SK-N-SH treated with all-trans-retinoic acid at 6 μM for 48 hours (cell line): ENCODE measurements at regions not wholly inside any gene's neighbourhood (a gene's known extent, or its start where the extent isn't known, plus 50 kb on each side); places are given as distances from the start of the nearest gene placed in this dataset.

Experiments used
- ISL1 ChIP-seq: fragments of 250-450 bp; sonication (Bioruptor Pico); IDR thresholded peaks from 2 replicates; pipeline ENCODE4 v2.1.2; 2022; ENCODE audit warnings: mild to moderate bottlenecking, moderate library complexity
- OSR1 ChIP-seq: fragments of 250-450 bp; sonication (Bioruptor Pico); IDR thresholded peaks from 2 replicates; pipeline ENCODE4 v1.8.0; 2022; ENCODE audit warnings: moderate library complexity, mild to moderate bottlenecking, inconsistent platforms
- ZFP3 ChIP-seq: fragments of 250-450 bp; sonication (Bioruptor Pico); IDR thresholded peaks from 2 replicates; pipeline ENCODE4 v1.5.0; 2020; ENCODE audit warnings: mild to moderate bottlenecking, moderate library complexity
- ZFP30 ChIP-seq: fragments of 450-650 bp; formaldehyde crosslinking; IDR thresholded peaks from 2 replicates; pipeline ENCODE4 v1.5.0; 2022; ENCODE audit warnings: mild to moderate bottlenecking, moderate library complexity
- TF ChIP-seq, protein P1 (sequence below): fragments of 250-450 bp; sonication (Bioruptor Pico); IDR thresholded peaks from 2 replicates; pipeline ENCODE4 v1.5.1; 2021; ENCODE audit warnings: mild to moderate bottlenecking, moderate library complexity
- TF ChIP-seq, protein P2 (sequence below): fragments of 250-450 bp; sonication (Bioruptor Pico); IDR thresholded peaks from 2 replicates; pipeline ENCODE4 v1.5.1; 2020; ENCODE audit warnings: low read depth, mild to moderate bottlenecking, moderate library complexity
- TF ChIP-seq, protein P3 (sequence below): fragments of 250-450 bp; sonication (Bioruptor Pico); IDR thresholded peaks from 2 replicates; pipeline ENCODE4 v1.8.0; 2020; ENCODE audit warnings: mild to moderate bottlenecking, moderate library complexity, borderline replicate concordance
- TF ChIP-seq, protein P4 (sequence below): fragments of 250-450 bp; sonication (Bioruptor Pico); IDR thresholded peaks from 2 replicates; pipeline ENCODE4 v1.5.0; 2020; ENCODE audit warnings: mild to moderate bottlenecking, moderate library complexity
- TF ChIP-seq, protein P5 (sequence below): fragments of 250-450 bp; sonication (Bioruptor Pico); IDR thresholded peaks from 2 replicates; pipeline ENCODE4 v1.8.0; 2021; ENCODE audit warnings: low read depth, mild to moderate bottlenecking, moderate library complexity, borderline replicate concordance

DNA sequence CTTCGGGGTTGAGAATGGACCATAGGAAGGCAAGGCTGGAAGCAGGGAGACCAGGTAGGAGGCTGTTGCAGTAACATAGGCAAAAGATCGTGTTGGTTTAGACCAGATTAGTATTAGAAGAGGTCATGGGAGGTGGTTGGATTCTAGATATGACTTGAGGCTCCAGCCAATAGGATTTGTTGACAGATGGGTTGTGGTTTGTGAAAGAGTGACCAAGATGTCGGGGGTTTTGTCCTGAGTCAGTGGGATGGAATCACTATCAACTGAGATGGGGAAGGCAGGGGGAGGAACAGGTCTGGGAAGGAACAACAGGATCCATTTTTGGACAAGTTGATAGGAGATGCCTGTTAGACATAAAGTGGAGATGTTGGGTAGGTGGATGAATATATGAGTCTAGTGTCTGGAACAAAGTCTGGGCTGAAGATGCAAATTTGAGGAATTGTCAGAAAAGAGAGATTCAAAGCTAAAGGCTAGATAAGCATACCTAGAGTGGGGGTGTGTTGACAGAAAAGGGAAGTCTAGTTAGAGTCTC, 95.5 kb upstream of the NPHP3 start:
- TF ChIP-seq, protein P1, sequence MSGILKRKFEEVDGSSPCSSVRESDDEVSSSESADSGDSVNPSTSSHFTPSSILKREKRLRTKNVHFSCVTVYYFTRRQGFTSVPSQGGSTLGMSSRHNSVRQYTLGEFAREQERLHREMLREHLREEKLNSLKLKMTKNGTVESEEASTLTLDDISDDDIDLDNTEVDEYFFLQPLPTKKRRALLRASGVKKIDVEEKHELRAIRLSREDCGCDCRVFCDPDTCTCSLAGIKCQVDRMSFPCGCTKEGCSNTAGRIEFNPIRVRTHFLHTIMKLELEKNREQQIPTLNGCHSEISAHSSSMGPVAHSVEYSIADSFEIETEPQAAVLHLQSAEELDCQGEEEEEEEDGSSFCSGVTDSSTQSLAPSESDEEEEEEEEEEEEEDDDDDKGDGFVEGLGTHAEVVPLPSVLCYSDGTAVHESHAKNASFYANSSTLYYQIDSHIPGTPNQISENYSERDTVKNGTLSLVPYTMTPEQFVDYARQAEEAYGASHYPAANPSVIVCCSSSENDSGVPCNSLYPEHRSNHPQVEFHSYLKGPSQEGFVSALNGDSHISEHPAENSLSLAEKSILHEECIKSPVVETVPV (CRISPR knock-in tag) = no peak
- TF ChIP-seq, protein P2, sequence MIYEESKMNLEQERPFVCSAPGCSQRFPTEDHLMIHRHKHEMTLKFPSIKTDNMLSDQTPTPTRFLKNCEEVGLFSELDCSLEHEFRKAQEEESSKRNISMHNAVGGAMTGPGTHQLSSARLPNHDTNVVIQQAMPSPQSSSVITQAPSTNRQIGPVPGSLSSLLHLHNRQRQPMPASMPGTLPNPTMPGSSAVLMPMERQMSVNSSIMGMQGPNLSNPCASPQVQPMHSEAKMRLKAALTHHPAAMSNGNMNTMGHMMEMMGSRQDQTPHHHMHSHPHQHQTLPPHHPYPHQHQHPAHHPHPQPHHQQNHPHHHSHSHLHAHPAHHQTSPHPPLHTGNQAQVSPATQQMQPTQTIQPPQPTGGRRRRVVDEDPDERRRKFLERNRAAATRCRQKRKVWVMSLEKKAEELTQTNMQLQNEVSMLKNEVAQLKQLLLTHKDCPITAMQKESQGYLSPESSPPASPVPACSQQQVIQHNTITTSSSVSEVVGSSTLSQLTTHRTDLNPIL = no peak
- TF ChIP-seq, protein P3, sequence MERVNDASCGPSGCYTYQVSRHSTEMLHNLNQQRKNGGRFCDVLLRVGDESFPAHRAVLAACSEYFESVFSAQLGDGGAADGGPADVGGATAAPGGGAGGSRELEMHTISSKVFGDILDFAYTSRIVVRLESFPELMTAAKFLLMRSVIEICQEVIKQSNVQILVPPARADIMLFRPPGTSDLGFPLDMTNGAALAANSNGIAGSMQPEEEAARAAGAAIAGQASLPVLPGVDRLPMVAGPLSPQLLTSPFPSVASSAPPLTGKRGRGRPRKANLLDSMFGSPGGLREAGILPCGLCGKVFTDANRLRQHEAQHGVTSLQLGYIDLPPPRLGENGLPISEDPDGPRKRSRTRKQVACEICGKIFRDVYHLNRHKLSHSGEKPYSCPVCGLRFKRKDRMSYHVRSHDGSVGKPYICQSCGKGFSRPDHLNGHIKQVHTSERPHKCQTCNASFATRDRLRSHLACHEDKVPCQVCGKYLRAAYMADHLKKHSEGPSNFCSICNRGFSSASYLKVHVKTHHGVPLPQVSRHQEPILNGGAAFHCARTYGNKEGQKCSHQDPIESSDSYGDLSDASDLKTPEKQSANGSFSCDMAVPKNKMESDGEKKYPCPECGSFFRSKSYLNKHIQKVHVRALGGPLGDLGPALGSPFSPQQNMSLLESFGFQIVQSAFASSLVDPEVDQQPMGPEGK (CRISPR knock-in tag) = no peak
- TF ChIP-seq ZFP30 (CRISPR knock-in tag) = no peak
- no peak for TF ChIP-seq ISL1 (CRISPR knock-in tag)
- TF ChIP-seq, protein P4, sequence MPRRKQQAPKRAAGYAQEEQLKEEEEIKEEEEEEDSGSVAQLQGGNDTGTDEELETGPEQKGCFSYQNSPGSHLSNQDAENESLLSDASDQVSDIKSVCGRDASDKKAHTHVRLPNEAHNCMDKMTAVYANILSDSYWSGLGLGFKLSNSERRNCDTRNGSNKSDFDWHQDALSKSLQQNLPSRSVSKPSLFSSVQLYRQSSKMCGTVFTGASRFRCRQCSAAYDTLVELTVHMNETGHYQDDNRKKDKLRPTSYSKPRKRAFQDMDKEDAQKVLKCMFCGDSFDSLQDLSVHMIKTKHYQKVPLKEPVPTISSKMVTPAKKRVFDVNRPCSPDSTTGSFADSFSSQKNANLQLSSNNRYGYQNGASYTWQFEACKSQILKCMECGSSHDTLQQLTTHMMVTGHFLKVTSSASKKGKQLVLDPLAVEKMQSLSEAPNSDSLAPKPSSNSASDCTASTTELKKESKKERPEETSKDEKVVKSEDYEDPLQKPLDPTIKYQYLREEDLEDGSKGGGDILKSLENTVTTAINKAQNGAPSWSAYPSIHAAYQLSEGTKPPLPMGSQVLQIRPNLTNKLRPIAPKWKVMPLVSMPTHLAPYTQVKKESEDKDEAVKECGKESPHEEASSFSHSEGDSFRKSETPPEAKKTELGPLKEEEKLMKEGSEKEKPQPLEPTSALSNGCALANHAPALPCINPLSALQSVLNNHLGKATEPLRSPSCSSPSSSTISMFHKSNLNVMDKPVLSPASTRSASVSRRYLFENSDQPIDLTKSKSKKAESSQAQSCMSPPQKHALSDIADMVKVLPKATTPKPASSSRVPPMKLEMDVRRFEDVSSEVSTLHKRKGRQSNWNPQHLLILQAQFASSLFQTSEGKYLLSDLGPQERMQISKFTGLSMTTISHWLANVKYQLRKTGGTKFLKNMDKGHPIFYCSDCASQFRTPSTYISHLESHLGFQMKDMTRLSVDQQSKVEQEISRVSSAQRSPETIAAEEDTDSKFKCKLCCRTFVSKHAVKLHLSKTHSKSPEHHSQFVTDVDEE (CRISPR knock-in tag) = no peak
- TF ChIP-seq, protein P5, sequence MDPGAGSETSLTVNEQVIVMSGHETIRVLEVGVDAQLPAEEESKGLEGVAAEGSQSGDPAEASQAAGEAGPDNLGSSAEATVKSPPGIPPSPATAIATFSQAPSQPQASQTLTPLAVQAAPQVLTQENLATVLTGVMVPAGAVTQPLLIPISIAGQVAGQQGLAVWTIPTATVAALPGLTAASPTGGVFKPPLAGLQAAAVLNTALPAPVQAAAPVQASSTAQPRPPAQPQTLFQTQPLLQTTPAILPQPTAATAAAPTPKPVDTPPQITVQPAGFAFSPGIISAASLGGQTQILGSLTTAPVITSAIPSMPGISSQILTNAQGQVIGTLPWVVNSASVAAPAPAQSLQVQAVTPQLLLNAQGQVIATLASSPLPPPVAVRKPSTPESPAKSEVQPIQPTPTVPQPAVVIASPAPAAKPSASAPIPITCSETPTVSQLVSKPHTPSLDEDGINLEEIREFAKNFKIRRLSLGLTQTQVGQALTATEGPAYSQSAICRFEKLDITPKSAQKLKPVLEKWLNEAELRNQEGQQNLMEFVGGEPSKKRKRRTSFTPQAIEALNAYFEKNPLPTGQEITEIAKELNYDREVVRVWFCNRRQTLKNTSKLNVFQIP = no peak
- no peak for TF ChIP-seq OSR1 (CRISPR knock-in tag)
- no peak for TF ChIP-seq ZFP3
